ENCODE measurements at regions not wholly inside any gene's neighbourhood (a gene's known extent, or its start where the extent isn't known, plus 50 kb on each side); places are given as distances from the start of the nearest gene placed in this dataset.
"Not testable (repeated sequence)": the region's sequence is repeated elsewhere in the genome, so short reads cannot be mapped to it uniquely, and the experiment has no call there.

GRCh38 chrX:104376937-104377336 lies 122.2 kb upstream of the ESX1 start:
- FAIRE-seq = no peak

GRCh38 chrX:104372547-104372946 lies 117.8 kb upstream of the ESX1 start:
- no peak for FAIRE-seq

- no peak for FAIRE-seq
Observed at GRCh38 chrX:104370089-104370488, 115.4 kb upstream of the ESX1 start.

- not testable (repeated sequence) for FAIRE-seq
Observed at GRCh38 chrX:104360774-104361173, 106.0 kb upstream of the ESX1 start.

GRCh38 chrX:104359124-104359523 lies 104.4 kb upstream of the ESX1 start:
- no peak for FAIRE-seq

- FAIRE-seq = no peak
Observed at GRCh38 chrX:104351173-104351769, 96.5 kb upstream of the ESX1 start.

- no peak for FAIRE-seq
Observed at GRCh38 chrX:104347860-104348259, 93.1 kb upstream of the ESX1 start.

GRCh38 chrX:104343428-104344129 lies 88.8 kb upstream of the ESX1 start:
- FAIRE-seq = no peak

- no peak for FAIRE-seq
Observed at GRCh38 chrX:104342065-104342464, 87.3 kb upstream of the ESX1 start.

GRCh38 chrX:104335756-104336155 lies 81.0 kb upstream of the ESX1 start:
- no peak for FAIRE-seq

- FAIRE-seq = no peak
Observed at GRCh38 chrX:104334971-104335370, 80.2 kb upstream of the ESX1 start.

GRCh38 chrX:104330966-104331365 lies 76.2 kb upstream of the ESX1 start:
- no peak for FAIRE-seq

- no peak for FAIRE-seq
Observed at GRCh38 chrX:104329731-104330130, 75.0 kb upstream of the ESX1 start.

- no peak for FAIRE-seq
Observed at GRCh38 chrX:104325213-104325585, 70.5 kb upstream of the ESX1 start.

GRCh38 chrX:104324461-104325212 lies 69.9 kb upstream of the ESX1 start:
- no peak for FAIRE-seq

- FAIRE-seq = no peak
Observed at GRCh38 chrX:104319346-104319745, 64.6 kb upstream of the ESX1 start.

- FAIRE-seq = no peak
Observed at GRCh38 chrX:104318330-104319009, 63.7 kb upstream of the ESX1 start.

- no peak for FAIRE-seq
Observed at GRCh38 chrX:104316739-104317138, 62.0 kb upstream of the ESX1 start.

GRCh38 chrX:104315555-104315954 lies 60.8 kb upstream of the ESX1 start:
- FAIRE-seq = no peak

- no peak for FAIRE-seq
Observed at GRCh38 chrX:104310657-104311254, 56.0 kb upstream of the ESX1 start.

GRCh38 chrX:104310090-104310489 lies 55.4 kb upstream of the ESX1 start:
- no peak for FAIRE-seq

GRCh38 chrX:104309169-104309568 lies 54.4 kb upstream of the ESX1 start:
- no peak for FAIRE-seq

- no peak for FAIRE-seq
Observed at GRCh38 chrX:104307341-104307740, 52.6 kb upstream of the ESX1 start.
